Right lobe of liver (tissue), 6 donors: ENCODE measurements at regions not wholly inside any gene's neighbourhood (a gene's known extent, or its start where the extent isn't known, plus 50 kb on each side); places are given as distances from the start of the nearest gene placed in this dataset.

Experiments
- ATAC-seq, 4 donors: fragments of 200-7000 bp; cut with Tn5 transposase; one replicate each; pipeline ENCODE4 v1.9.1; 2020; ENCODE audit warnings: mild to moderate bottlenecking in 4 of 4, moderate library complexity in 4 of 4
- DNase-seq, 3 donors: peaks; one replicate each; pipeline ENCODE4 v3.0.0-alpha.2; 2020
- H3K27ac ChIP-seq, 3 donors: fragments of 200-600 bp; one replicate each; pipeline ENCODE4 v1.8.0; 2022
- H3K27me3 ChIP-seq, 2 donors: fragments of 200-600 bp; one replicate each; pipeline ENCODE4 v1.8.0; 2022
- H3K36me3 ChIP-seq, 4 donors: fragments of 200-600 bp; sonication (generic) in 1 of 4; one replicate each; pipeline versions ENCODE4 v1.5.1 to v1.8.0; 2017 to 2022; ENCODE audit warnings: control low read depth in 1 of 4
- H3K4me1 ChIP-seq, 4 donors: fragments of 200-600 bp; sonication (generic) in 1 of 4; one replicate each; pipeline versions ENCODE4 v1.5.1 to v1.8.0; 2017 to 2022; ENCODE audit warnings: control low read depth in 1 of 4
- H3K4me3 ChIP-seq, 3 donors: fragments of 200-600 bp; one replicate each; pipeline ENCODE4 v1.8.0; 2022
- H3K9me3 ChIP-seq, 4 donors: fragments of 200-600 bp; sonication (generic) in 1 of 4; one replicate each; pipeline versions ENCODE4 v1.5.1 to v1.8.0; 2017 to 2022; ENCODE audit warnings: control low read depth in 1 of 4
- CTCF ChIP-seq, 4 donors: fragments of 200-600 bp in 3 of 4; fragments of 450-650 bp in 1 of 4; IDR thresholded peaks; one replicate each; pipeline versions ENCODE4 v1.5.1 to v1.8.0; 2016 to 2022; ENCODE audit warnings: antibody characterized with exemption in 4 of 4, mild to moderate bottlenecking in 2 of 4
- POLR2A ChIP-seq: fragments of 450-650 bp; IDR thresholded peaks from one replicate; pipeline ENCODE4 v1.6.1; 2017; ENCODE audit warnings: antibody characterized with exemption, mild to moderate bottlenecking
- WGBS: methylation state at CpG from one replicate; pipeline ENCODE4 v1.1.6; 2018; ENCODE audit warnings: low coverage, low lambda C conversion rate; ENCODE audit not compliant: insufficient coverage; ENCODE audit errors: missing lambda C conversion rate; 5-methylcytosine and 5-hydroxymethylcytosine counted together
- intact Hi-C, 2 donors: fragments of 100-400 bp; cut with DNase I; formaldehyde crosslinking; loops; one replicate each; pipeline versions ENCODE4 v1.11.2 to v1.14.1; 2022
- donor health status: DM: no; HTN: yes; CAD: no.
- donor health status: DM: no; HTN: no; CAD: no.
- donor health status: DM: no; HTN: no; CAD: no.
- donor health status: DM: no; HTN: yes; CAD: no.
- donor health status: DM: no; HTN: yes; CAD: no.

DNA sequence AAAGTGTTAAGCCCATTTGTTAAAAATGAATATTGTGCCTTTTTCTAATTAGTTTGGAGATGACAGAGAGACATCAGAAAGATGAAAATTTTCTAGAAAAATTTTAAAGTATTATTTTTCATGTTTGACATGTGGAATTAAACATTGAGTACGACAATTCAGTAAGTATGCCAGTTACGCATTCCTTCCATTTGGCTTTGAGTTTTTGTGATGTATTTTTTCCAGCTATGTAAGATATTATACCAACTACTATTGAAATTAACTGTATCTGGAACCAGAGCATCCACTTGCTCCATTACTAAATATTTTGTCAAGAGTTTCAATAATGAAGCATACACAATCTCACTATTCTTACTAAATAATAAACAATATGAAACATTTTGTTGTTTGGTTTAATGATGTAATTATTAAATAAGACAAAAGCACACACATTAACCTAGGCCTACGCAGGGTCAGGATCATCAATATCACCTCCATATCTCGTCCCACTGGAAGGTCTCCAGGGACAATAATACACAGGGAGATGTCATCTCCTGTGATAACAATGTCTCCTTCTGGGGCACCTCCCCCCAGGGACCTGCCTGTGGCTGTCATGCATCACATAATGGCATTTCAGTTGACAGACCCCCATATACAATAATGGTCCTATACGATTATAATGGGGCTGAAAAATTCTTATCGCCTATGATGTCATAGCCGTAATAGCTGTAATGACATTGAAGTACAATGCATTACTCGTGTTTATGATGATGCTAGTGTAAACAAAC lies 274.1 kb downstream of the REEP3 start:
- ATAC-seq (no peak), DNase-seq (no peak)
- Histone ChIP-seq H3K4me1 (no peaks in the 10 kb centered on the region), H3K9me3 (no peaks in the 10 kb centered on the region), H3K27me3 (no peaks in the 10 kb centered on the region), H3K27ac (no peak overlapping the region), H3K36me3 (no peaks in the 10 kb centered on the region), H3K4me3 (no peak overlapping the region)
- intact Hi-C loops, result no loop called here
- WGBS, result 82% methylated on average over 8 of the region's 8 CpGs
- TF ChIP-seq POLR2A (no peak), CTCF (IDR thresholded peaks at IDR 0.05) (no peak)

DNA sequence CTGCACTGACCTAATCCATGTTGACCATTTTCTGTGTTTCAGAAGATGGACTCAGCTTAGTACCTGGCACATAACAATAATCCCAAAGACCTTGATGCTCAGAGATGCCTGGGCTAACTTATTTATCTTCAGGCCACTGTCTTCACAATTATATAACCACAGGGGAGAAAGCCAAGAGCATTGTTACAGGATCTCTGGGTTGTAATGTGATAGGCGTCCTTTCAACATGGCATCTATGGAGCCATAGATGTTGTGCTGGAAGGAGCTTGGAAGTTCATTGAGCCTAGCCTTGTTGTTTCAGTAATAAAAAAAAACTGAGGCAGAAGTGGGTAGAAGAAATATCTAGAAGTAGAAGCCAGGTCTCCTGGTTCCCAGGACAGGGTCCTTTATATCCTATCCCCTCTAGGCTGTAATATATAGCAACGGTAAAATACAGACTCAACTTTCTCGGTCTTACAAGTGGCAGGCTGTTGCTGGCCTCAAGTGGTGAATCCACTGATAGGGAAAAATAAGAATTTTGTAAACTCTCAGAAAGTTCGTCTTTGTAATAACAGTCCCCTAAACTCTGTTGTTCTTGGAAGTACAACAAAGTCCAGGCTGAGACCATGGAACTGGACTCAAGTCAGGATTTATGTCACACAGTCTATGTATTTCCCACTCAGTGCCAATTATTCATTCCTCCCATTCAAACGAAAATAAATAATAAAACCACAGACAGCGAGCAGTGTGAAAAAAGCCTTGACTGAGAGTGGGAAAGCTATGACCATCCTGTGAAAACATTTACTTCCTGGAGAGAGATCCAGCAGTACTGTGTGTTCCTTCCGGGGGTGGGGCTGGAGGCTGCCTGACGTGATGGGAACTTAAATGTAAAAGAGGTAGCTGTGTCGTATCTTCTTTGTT lies 277.6 kb downstream of the REEP3 start:
- ATAC-seq (peak; percentile 53 to 95 (median 71)), DNase-seq (peak in 1 of 3 donors; percentile 45)
- H3K27ac ChIP-seq, result no peak overlapping the region
- WGBS, result 44% methylated on average over 9 of the region's 9 CpGs
- H3K27me3 ChIP-seq, result no peaks in the 10 kb centered on the region
- H3K36me3 ChIP-seq, result no peaks in the 10 kb centered on the region
- no peaks in the 10 kb centered on the region for H3K4me1 ChIP-seq
- no peak for TF ChIP-seq CTCF (IDR thresholded peaks at IDR 0.05)
- no peak for TF ChIP-seq POLR2A
- intact Hi-C loops, result no loop called here
- no peak overlapping the region for H3K4me3 ChIP-seq
- H3K9me3 ChIP-seq, result no peaks in the 10 kb centered on the region

DNA sequence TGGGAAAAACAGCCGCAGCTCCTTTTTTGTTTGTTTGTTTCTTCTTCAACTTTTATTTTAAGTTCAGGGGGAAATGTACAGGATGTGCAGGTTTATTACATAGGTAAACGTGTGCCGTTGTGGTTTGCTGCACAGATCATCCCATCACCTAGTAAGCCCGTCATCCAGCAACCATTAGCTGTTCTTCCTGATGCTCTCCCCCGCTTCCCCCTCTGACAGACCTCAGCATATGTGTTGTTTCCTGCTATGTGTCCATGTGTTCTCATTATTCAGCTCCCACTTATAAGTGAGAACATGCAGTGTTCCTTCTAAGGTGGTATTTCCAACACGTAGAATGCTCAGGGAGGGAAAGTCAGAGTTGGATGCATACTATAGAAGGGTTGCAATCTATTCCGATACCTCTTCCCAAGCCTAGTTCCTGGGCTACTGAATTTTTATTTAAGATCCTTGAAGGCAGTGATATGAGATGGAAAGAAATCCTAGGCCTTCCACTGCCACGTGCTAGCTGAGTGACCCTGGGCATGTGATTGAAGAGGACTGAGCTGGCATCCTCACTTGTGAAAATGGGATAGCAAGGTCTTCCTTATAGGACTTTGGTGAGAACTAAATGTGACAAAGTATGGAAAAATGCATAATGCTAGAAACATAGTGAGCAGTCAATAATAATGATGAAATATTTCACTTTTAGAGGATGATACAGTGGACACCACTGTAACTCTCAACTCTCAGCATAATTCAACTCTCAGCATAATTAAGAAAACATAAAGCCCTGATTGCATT lies 278.5 kb downstream of the REEP3 start:
- Histone ChIP-seq H3K4me3 (no peak overlapping the region), H3K36me3 (no peaks in the 10 kb centered on the region), H3K27me3 (no peaks in the 10 kb centered on the region), H3K9me3 (no peaks in the 10 kb centered on the region), H3K27ac (peak overlapping the region in 1 of 3 donors; percentile 0), H3K4me1 (no peaks in the 10 kb centered on the region)
- TF ChIP-seq POLR2A (no peak), CTCF (IDR thresholded peaks at IDR 0.05) (no peak)
- intact Hi-C loops, result no loop called here
- no peak for ATAC-seq
- no peak for DNase-seq
- 52% methylated on average over 8 of the region's 8 CpGs for WGBS

DNA sequence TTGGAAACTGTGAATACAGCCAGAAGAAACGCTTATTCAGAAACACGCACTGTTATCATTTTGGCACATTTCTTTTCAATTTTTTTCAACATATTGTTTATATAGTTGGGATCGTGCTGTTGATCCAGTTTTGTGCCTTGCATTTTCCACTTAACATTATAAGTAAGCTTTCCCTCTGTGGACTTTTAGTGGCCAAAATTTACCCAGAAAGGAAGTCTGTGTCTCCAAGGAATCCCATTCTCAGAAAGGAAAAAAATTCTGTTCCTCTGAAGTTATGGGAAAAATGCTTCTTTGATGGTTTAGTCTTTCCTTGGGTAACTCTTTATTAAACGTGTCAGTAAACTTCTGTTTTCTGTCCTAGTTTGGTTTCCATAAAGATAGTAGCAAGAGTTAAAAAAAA lies 280.0 kb downstream of the REEP3 start:
- Histone ChIP-seq H3K4me3 (no peak overlapping the region), H3K27me3 (no peaks in the 10 kb centered on the region), H3K4me1 (no peaks in the 10 kb centered on the region), H3K36me3 (no peaks in the 10 kb centered on the region), H3K9me3 (no peaks in the 10 kb centered on the region), H3K27ac (no peak overlapping the region)
- 62% methylated on average over 4 of the region's 4 CpGs for WGBS
- ATAC-seq (no peak), DNase-seq (no peak)
- no peak for TF ChIP-seq CTCF (IDR thresholded peaks at IDR 0.05)
- no peak for TF ChIP-seq POLR2A
- intact Hi-C loops, result no loop called here
